NB4 (cell line): ENCODE measurements at regions not wholly inside any gene's neighbourhood (a gene's known extent, or its start where the extent isn't known, plus 50 kb on each side); places are given as distances from the start of the nearest gene placed in this dataset.

Source experiments
- DNase-seq: peaks from one replicate; pipeline ENCODE4 v3.0.0; 2010; ENCODE audit warnings: low read depth
- H3K4me3 ChIP-seq: one replicate; pipeline ENCODE4 v1.5.1; 2011; ENCODE audit warnings: mild to moderate bottlenecking, low read depth, low read length, moderate library complexity
- MYC ChIP-seq: IDR thresholded peaks from 2 replicates; pipeline ENCODE4 v1.6.1; 2011; ENCODE audit warnings: low read depth, low read length
- POLR2A ChIP-seq: IDR thresholded peaks from 2 replicates; pipeline ENCODE4 v1.6.1; 2011; ENCODE audit warnings: mild to moderate bottlenecking; ENCODE audit not compliant: insufficient read length; ENCODE audit errors: extremely low read depth
- TF ChIP-seq, protein P1 (sequence below): IDR thresholded peaks from one replicate; pipeline ENCODE4 v1.5.1; 2012; ENCODE audit warnings: low read depth, low read length
- TF ChIP-seq, protein P2 (sequence below): IDR thresholded peaks from 2 replicates; pipeline ENCODE4 v1.6.1; 2011; ENCODE audit warnings: low read depth, low read length

DNA sequence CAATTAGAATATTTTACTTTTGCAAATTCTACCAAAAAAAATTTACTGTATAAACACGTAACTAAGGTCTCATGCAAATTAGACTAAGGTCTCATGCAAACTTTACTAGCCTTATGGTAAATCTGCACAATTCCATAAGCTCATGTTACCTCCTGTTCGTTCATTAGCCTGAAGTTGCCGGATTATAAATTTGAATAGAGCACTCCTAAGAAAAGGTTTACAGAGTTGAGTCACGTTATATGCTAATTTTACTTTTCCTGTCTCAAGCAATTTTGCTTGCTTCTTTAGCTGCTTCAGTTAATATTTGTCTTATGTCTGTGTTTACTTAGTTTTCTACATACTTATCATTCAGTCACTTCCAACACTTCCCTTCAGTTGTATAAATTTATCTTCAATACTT, 1434.0 kb upstream of the EYS start:
- no peak for DNase-seq
- H3K4me3 ChIP-seq = no peak overlapping the region
- TF ChIP-seq, protein P1, sequence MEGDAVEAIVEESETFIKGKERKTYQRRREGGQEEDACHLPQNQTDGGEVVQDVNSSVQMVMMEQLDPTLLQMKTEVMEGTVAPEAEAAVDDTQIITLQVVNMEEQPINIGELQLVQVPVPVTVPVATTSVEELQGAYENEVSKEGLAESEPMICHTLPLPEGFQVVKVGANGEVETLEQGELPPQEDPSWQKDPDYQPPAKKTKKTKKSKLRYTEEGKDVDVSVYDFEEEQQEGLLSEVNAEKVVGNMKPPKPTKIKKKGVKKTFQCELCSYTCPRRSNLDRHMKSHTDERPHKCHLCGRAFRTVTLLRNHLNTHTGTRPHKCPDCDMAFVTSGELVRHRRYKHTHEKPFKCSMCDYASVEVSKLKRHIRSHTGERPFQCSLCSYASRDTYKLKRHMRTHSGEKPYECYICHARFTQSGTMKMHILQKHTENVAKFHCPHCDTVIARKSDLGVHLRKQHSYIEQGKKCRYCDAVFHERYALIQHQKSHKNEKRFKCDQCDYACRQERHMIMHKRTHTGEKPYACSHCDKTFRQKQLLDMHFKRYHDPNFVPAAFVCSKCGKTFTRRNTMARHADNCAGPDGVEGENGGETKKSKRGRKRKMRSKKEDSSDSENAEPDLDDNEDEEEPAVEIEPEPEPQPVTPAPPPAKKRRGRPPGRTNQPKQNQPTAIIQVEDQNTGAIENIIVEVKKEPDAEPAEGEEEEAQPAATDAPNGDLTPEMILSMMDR = no peak
- no peak for TF ChIP-seq MYC
- TF ChIP-seq POLR2A = no peak
- TF ChIP-seq, protein P2, sequence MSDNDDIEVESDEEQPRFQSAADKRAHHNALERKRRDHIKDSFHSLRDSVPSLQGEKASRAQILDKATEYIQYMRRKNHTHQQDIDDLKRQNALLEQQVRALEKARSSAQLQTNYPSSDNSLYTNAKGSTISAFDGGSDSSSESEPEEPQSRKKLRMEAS = no peak

DNA sequence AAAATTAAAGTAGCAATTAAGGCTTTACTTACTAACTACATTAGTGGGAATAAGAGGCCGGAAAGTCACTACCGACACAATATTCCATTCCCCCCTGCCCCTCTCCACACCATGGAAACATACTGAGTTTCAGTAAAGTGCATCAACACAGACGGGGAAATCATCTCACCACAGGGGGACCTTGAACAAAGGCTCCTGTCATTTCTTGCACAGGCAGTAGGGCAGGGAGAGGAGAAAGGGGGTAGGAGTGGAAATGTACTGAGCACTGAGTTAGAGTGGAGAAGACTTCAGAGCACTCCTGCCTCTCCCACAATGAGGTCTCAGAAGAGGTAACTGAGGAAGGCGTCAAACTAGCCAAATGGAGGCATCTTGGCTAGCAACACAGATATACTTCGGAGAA, 1426.9 kb upstream of the EYS start:
- TF ChIP-seq, protein P2 = no peak
- TF ChIP-seq, protein P1 = no peak
- no peak overlapping the region for H3K4me3 ChIP-seq
- DNase-seq = no peak

DNA sequence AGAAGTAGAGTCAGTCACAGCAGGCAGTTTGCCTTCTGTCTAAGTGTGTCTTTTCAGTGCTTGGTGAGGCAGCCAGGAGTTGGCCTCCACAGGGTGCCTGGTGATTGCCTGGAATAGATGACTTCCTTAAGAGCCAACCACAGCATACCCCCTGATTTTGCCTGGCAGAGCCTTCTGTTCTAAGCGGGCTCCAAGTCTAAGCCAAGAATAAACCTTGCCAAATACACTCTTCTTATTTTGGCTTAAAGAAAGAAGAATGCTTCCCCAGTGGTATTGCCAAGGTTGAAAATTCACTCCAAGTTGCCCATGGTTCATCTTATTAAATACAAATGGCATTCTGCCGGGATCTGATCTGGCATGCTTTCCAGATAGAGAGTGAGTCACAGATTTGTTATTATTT, 1424.8 kb upstream of the EYS start:
- no peak for TF ChIP-seq POLR2A
- TF ChIP-seq, protein P1 = no peak
- no peak for TF ChIP-seq MYC
- TF ChIP-seq, protein P2 = no peak
- no peak overlapping the region for H3K4me3 ChIP-seq
- DNase-seq = no peak

DNA sequence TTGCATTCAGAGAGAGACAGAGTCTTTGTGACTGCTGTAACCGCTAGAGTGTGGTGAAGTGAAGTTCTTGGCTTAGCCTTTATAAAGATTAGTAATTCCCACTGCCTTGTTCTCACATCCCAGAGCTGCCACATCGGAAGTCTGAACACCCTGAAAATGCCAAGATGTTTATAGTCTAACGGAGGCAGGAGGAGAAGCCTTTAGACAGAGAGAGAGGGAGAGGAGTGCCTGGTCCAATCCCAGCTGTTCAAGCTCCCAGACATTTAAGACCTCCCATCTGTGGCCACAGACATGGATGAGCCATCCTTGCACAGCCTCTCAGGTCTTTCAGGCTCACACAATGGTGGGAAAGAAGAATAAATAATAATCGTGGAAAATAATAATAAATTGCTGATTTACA, 1422.8 kb upstream of the EYS start:
- no peak for DNase-seq
- H3K4me3 ChIP-seq = no peak overlapping the region
- TF ChIP-seq POLR2A = no peak
- TF ChIP-seq, protein P2 = no peak
- no peak for TF ChIP-seq MYC
- TF ChIP-seq, protein P1 = no peak

DNA sequence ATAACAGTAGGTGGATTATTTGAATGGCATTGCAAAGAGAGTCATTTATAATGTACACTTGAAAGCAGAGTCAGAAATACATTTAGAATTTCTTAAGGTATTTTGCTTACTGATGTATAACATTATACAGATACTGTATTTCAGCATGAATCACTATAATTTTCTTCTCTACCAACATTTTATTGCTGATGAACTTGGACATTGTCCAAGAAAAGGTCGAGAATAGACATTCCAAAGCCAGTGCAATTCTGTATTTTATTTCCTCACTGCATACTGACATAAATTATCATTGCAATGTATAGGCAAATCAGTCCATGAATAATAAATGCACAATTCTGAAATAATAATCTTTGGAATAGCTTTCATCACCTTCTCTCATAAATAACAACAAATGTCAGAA, 1420.0 kb upstream of the EYS start:
- DNase-seq = no peak
- TF ChIP-seq POLR2A (no peak), MYC (no peak)
- TF ChIP-seq, protein P1 = no peak
- TF ChIP-seq, protein P2 = no peak
- no peak overlapping the region for H3K4me3 ChIP-seq

DNA sequence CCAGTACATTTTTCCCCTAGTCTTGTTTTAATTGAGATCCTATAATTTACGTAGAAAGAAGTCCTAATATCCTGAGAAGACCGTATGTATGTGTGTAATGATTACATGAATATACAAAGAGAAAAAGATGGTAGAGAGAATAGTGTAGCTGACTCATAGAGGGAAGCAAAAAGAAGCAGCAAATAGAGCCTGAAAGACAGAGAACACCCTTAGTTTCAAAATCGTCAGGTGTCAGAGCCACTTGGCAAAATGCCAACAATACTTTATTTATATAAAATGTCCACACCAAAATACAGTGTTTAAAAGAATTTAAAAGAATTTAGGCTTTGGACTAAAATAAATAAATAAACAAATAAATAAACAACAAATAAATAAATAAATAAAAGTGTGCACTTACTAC, 1414.1 kb upstream of the EYS start:
- TF ChIP-seq, protein P1 = no peak
- TF ChIP-seq MYC (no peak), POLR2A (no peak)
- TF ChIP-seq, protein P2 = no peak
- DNase-seq = no peak
- no peak overlapping the region for H3K4me3 ChIP-seq
